NCI-H1092 treated with DMSO at 0.1 percent for 48 hours (cell line): ENCODE measurements at regions not wholly inside any gene's neighbourhood (a gene's known extent, or its start where the extent isn't known, plus 50 kb on each side); places are given as distances from the start of the nearest gene placed in this dataset.
"Not testable (repeated sequence)": the region's sequence is repeated elsewhere in the genome, so short reads cannot be mapped to it uniquely, and the experiment has no call there.

Source experiments
- DNase-seq: peaks from one replicate; lab custom pipeline; 2025; lab: John Stamatoyannopoulos, UW

- DNase-seq, result no peak
Observed at GRCh38 chr13:73166204-73166603, 107.4 kb downstream of the KLF5 start.

GRCh38 chr13:73162912-73163911, 104.4 kb downstream of the KLF5 start:
- no peak for DNase-seq

- not testable (repeated sequence) for DNase-seq
Observed at GRCh38 chr13:73160371-73161031, 101.7 kb downstream of the KLF5 start.

GRCh38 chr13:73158851-73159250, 100.0 kb downstream of the KLF5 start:
- DNase-seq, result no peak

- no peak for DNase-seq
Observed at GRCh38 chr13:73157031-73157430, 98.2 kb downstream of the KLF5 start.

- DNase-seq, result no peak
Observed at GRCh38 chr13:73146707-73147106, 87.9 kb downstream of the KLF5 start.

- peak; percentile 76 for DNase-seq
Observed at GRCh38 chr13:73142071-73142470, 83.3 kb downstream of the KLF5 start.

GRCh38 chr13:73141292-73141771, 82.5 kb downstream of the KLF5 start:
- DNase-seq, result peak; percentile 76

- DNase-seq, result peak; percentile 43
Observed at GRCh38 chr13:73140801-73141200, 82.0 kb downstream of the KLF5 start.

GRCh38 chr13:73138638-73139491, 80.1 kb downstream of the KLF5 start:
- peak; percentile 25 for DNase-seq

- no peak for DNase-seq
Observed at GRCh38 chr13:73138276-73138637, 79.5 kb downstream of the KLF5 start.

- DNase-seq, result no peak
Observed at GRCh38 chr13:73136776-73137175, 78.0 kb downstream of the KLF5 start.

- DNase-seq, result no peak
Observed at GRCh38 chr13:73133531-73133930, 74.7 kb downstream of the KLF5 start.

GRCh38 chr13:73131247-73131646, 72.4 kb downstream of the KLF5 start:
- DNase-seq, result no peak

- no peak for DNase-seq
Observed at GRCh38 chr13:73129023-73129422, 70.2 kb downstream of the KLF5 start.
